Panc1 (cell line): ENCODE measurements at regions not wholly inside any gene's neighbourhood (a gene's known extent, or its start where the extent isn't known, plus 50 kb on each side); places are given as distances from the start of the nearest gene placed in this dataset.

Source experiments
- ATAC-seq: fragments of 200-7000 bp; cut with Tn5 transposase; 2 replicates; pipeline ENCODE4 v1.9.1; 2020; ENCODE audit warnings: mild to moderate bottlenecking, moderate library complexity
- BruUV-seq: library from RNA; stranded (reverse); fragments of 400-500 nt; replicated peaks from 2 replicates; lab custom pipeline; 2021; lab: Mats Ljungman, UMichigan
- CTCF ChIA-PET: fragments of 300-600 bp; sonication (Branson Sonifier 250); formaldehyde crosslinking; loops from one replicate; lab custom pipeline; 2022; ENCODE audit warnings: antibody characterized with exemption; lab: Charles Lee
- POLR2A ChIA-PET: fragments of 300-600 bp; sonication (Branson Sonifier 250); formaldehyde crosslinking; loops from one replicate; lab custom pipeline; 2022; ENCODE audit warnings: antibody characterized with exemption; lab: Charles Lee
- DNase-seq: peaks from one replicate; pipeline ENCODE4 v3.0.0-alpha.2; 2010; ENCODE audit warnings: low read depth, low spot score
- H3K27ac ChIP-seq: 2 replicates; pipeline ENCODE4 v1.5.1; 2011; ENCODE audit warnings: mild to moderate bottlenecking, low read length, inconsistent platforms
- H3K27me3 ChIP-seq: fragments of 200-500 bp; sonication (Bioruptor generic); 2 replicates; pipeline ENCODE4 v1.6.0; 2014; ENCODE audit warnings: low read length, inconsistent platforms; ENCODE audit not compliant: control insufficient read depth, insufficient read depth
- H3K36me3 ChIP-seq: fragments of 200-500 bp; sonication (Bioruptor generic); 2 replicates; pipeline ENCODE4 v1.5.1; 2014; ENCODE audit warnings: inconsistent platforms, mild to moderate bottlenecking, low read length, moderate library complexity; ENCODE audit not compliant: control insufficient read depth, insufficient read depth
- H3K4me1 ChIP-seq: 2 replicates; pipeline ENCODE4 v1.5.1; 2011; ENCODE audit warnings: inconsistent platforms, mild to moderate bottlenecking, low read length, moderate library complexity; ENCODE audit not compliant: control insufficient read depth, insufficient read depth
- H3K4me3 ChIP-seq, 2 experiments: 2 replicates each; pipeline ENCODE4 v1.5.1; 2011 to 2012; ENCODE audit warnings: low read depth in 2 of 2, low read length in 2 of 2, mild to moderate bottlenecking in 2 of 2, inconsistent platforms in 1 of 2, moderate library complexity in 1 of 2
- H3K9me3 ChIP-seq: fragments of 200-500 bp; sonication (Bioruptor generic); 2 replicates; pipeline ENCODE4 v1.5.1; 2014; ENCODE audit warnings: low read depth, mild to moderate bottlenecking, inconsistent platforms, low read length, moderate library complexity; ENCODE audit not compliant: control insufficient read depth, insufficient read depth
- CTCF ChIP-seq: fragments of 450-650 bp; IDR thresholded peaks from 2 replicates; pipeline ENCODE4 v1.5.1; 2017; ENCODE audit warnings: mild to moderate bottlenecking
- POLR2AphosphoS5 ChIP-seq: IDR thresholded peaks from 2 replicates; pipeline ENCODE4 v1.6.1; 2012; ENCODE audit warnings: mild to moderate bottlenecking, low read depth, low read length, moderate library complexity
- REST ChIP-seq, 2 experiments: IDR thresholded peaks; 2 replicates each; pipeline ENCODE4 v1.6.1; 2011 to 2012; ENCODE audit warnings: low read depth in 2 of 2, control low read depth in 1 of 2, low read length in 1 of 2, mild to moderate bottlenecking in 1 of 2, moderate library complexity in 1 of 2; ENCODE audit not compliant: insufficient read depth in 1 of 2
- SIN3A ChIP-seq: IDR thresholded peaks from 2 replicates; pipeline ENCODE4 v1.6.1; 2012; ENCODE audit warnings: low read depth, mild to moderate bottlenecking, low read length, moderate library complexity, borderline replicate concordance; ENCODE audit not compliant: insufficient read depth
- TCF7L2 ChIP-seq: IDR thresholded peaks from 2 replicates; pipeline ENCODE4 v1.6.1; 2011; ENCODE audit warnings: mild to moderate bottlenecking, low read depth, low read length, inconsistent platforms
- in situ Hi-C: cut with HindIII; loops from 2 replicates; pipeline ENCODE4 v1.10.0; 2016; ENCODE audit warnings: low sequenced_read_pairs, low pct_unique_long_range_greater_than_20kb
- intact Hi-C: fragments of 100-400 bp; cut with micrococcal nuclease; formaldehyde crosslinking; loops from one replicate; pipeline ENCODE4 v1.10.0; 2022; ENCODE audit not compliant: unreplicated experiment

- in situ Hi-C loops, result no loop called here
- no peak for TF ChIP-seq POLR2AphosphoS5
- no peak for TF ChIP-seq REST (IDR thresholded peaks at IDR 0.05; ENCODE audit: insufficient read depth in 1 of 2, low read depth in 2 of 2, low read length in 1 of 2)
- TF ChIP-seq SIN3A, result no peak
- no peak for TF ChIP-seq CTCF
- no peak for TF ChIP-seq TCF7L2
- no TSS peak for BruUV-seq
- POLR2A ChIA-PET, result no interaction called here
- intact Hi-C loops, result no loop called here
- Histone ChIP-seq H3K9me3 (no peaks in the 10 kb centered on the region), H3K4me3 (no peak overlapping the region), H3K36me3 (no peaks in the 10 kb centered on the region), H3K27ac (no peak overlapping the region), H3K4me1 (no peaks in the 10 kb centered on the region), H3K27me3 (no peaks in the 10 kb centered on the region)
- DNase-seq, result no peak
- no peak for ATAC-seq
- CTCF ChIA-PET, result no interaction called here
Observed at GRCh38 chr6:126253431-126253830, 86.5 kb upstream of the CENPW start.

- no peak for DNase-seq
- no peak for ATAC-seq
- ChIA-PET POLR2A (interaction anchor here (0.6 kb wide), 1 partner anchor 224 kb away, joined by 5 read pairs; no protein-coding TSS in a partner anchor), CTCF (no interaction called here)
- no TSS peak for BruUV-seq
- Histone ChIP-seq H3K36me3 (no peaks in the 10 kb centered on the region), H3K9me3 (peaks cover 6% of the 10 kb centered on the region; the same call in 1 of the 2 replicates), H3K27me3 (no peaks in the 10 kb centered on the region), H3K27ac (no peak overlapping the region), H3K4me1 (no peaks in the 10 kb centered on the region), H3K4me3 (no peak overlapping the region)
- intact Hi-C loops (no loop called here), in situ Hi-C loops (no loop called here)
- TF ChIP-seq REST (IDR thresholded peaks at IDR 0.05; ENCODE audit: insufficient read depth in 1 of 2, low read depth in 2 of 2, low read length in 1 of 2) (no peak), SIN3A (no peak), TCF7L2 (no peak), POLR2AphosphoS5 (no peak), CTCF (no peak)
Observed at GRCh38 chr6:126258150-126258549, 81.8 kb upstream of the CENPW start.
